Neuronal stem cell (in vitro differentiated cells): ENCODE measurements at regions not wholly inside any gene's neighbourhood (a gene's known extent, or its start where the extent isn't known, plus 50 kb on each side); places are given as distances from the start of the nearest gene placed in this dataset.

ENCODE experiments used
- DNase-seq: peaks from one replicate; pipeline ENCODE4 v3.0.0-alpha.2; 2013; ENCODE audit warnings: low spot score
- H2AFZ ChIP-seq: one replicate; pipeline ENCODE4 v1.6.1; 2013; ENCODE audit warnings: mild to moderate bottlenecking, low read length, inconsistent platforms
- H2AK5ac ChIP-seq: 2 replicates; pipeline ENCODE4 v1.6.1; 2013; ENCODE audit warnings: low read depth, mild to moderate bottlenecking, inconsistent platforms, low read length, moderate library complexity, mixed read lengths
- H2BK120ac ChIP-seq: 2 replicates; pipeline ENCODE4 v1.6.1; 2013; ENCODE audit warnings: low read depth, mild to moderate bottlenecking, inconsistent platforms, low read length, moderate library complexity, mixed read lengths
- H2BK12ac ChIP-seq: one replicate; pipeline ENCODE4 v1.6.1; 2013; ENCODE audit warnings: low read length, inconsistent platforms
- H2BK15ac ChIP-seq: 2 replicates; pipeline ENCODE4 v1.6.1; 2013; ENCODE audit warnings: mild to moderate bottlenecking, low read length, inconsistent platforms, mixed read lengths
- H2BK5ac ChIP-seq: one replicate; pipeline ENCODE4 v1.6.1; 2013; ENCODE audit warnings: inconsistent platforms, mild to moderate bottlenecking, low read length, moderate library complexity
- H3K14ac ChIP-seq: one replicate; pipeline ENCODE4 v1.6.1; 2013; ENCODE audit warnings: low read length, inconsistent platforms
- H3K18ac ChIP-seq: 2 replicates; pipeline ENCODE4 v1.6.1; 2013; ENCODE audit warnings: low read length, inconsistent platforms
- H3K23ac ChIP-seq: 2 replicates; pipeline ENCODE4 v1.6.1; 2013; ENCODE audit warnings: low read depth, mild to moderate bottlenecking, mixed read lengths, low read length, inconsistent platforms; ENCODE audit not compliant: poor library complexity
- H3K27ac ChIP-seq: replicated peaks from 3 replicates; pipeline ENCODE4 v1.5.1; 2013; ENCODE audit warnings: low read length, inconsistent platforms
- H3K27me3 ChIP-seq, 3 experiments: 2 replicates each; pipeline ENCODE4 v1.6.1; 2013; ENCODE audit warnings: low read length in 3 of 3, mild to moderate bottlenecking in 2 of 3, inconsistent platforms in 1 of 3, low read depth in 1 of 3, mixed read lengths in 1 of 3, moderate library complexity in 1 of 3; ENCODE audit not compliant: control insufficient read depth in 3 of 3, insufficient read depth in 3 of 3
- H3K36me3 ChIP-seq, 2 donors: replicated peaks in 1 of 2; 2 replicates each; pipeline ENCODE4 v1.6.1; 2013; ENCODE audit warnings: low read length in 2 of 2; ENCODE audit not compliant: control insufficient read depth in 2 of 2, insufficient read depth in 2 of 2
- H3K4ac ChIP-seq: 2 replicates; pipeline ENCODE4 v1.6.1; 2013; ENCODE audit warnings: inconsistent platforms, mild to moderate bottlenecking, low read length, moderate library complexity
- H3K4me1 ChIP-seq, 2 donors: 1 replicate in 1 of 2; 2 replicates in 1 of 2; pipeline ENCODE4 v1.6.1; 2013; ENCODE audit warnings: low read length in 2 of 2, low read depth in 1 of 2; ENCODE audit not compliant: control insufficient read depth in 2 of 2, insufficient read depth in 1 of 2
- H3K4me2 ChIP-seq: one replicate; pipeline ENCODE4 v1.6.1; 2013; ENCODE audit warnings: mild to moderate bottlenecking, low read length, inconsistent platforms; ENCODE audit not compliant: insufficient read depth, poor library complexity, severe bottlenecking
- H3K4me3 ChIP-seq, 2 donors: 2 replicates each; pipeline ENCODE4 v1.5.1; 2013; ENCODE audit warnings: low read length in 2 of 2, mild to moderate bottlenecking in 2 of 2, inconsistent platforms in 1 of 2, moderate library complexity in 1 of 2
- H3K79me1 ChIP-seq: one replicate; pipeline ENCODE4 v1.6.1; 2013; ENCODE audit warnings: low read depth, mild to moderate bottlenecking, inconsistent platforms, low read length, moderate library complexity
- H3K9ac ChIP-seq: one replicate; pipeline ENCODE4 v1.6.1; 2013; ENCODE audit warnings: mild to moderate bottlenecking, low read depth, low read length, inconsistent platforms; ENCODE audit not compliant: poor library complexity
- H3K9me3 ChIP-seq, 2 donors: replicated peaks in 1 of 2; 2 replicates each; pipeline versions ENCODE3 to v1.6.1; 2013; ENCODE audit warnings: low read length in 2 of 2, mild to moderate bottlenecking in 2 of 2, inconsistent platforms in 1 of 2, low read depth in 1 of 2, mixed read lengths in 1 of 2, moderate library complexity in 1 of 2; ENCODE audit not compliant: control insufficient read depth in 2 of 2, insufficient read depth in 1 of 2
- H4K8ac ChIP-seq: one replicate; pipeline ENCODE4 v1.6.1; 2013; ENCODE audit warnings: low read depth, mild to moderate bottlenecking, inconsistent platforms, low read length, moderate library complexity
- H4K91ac ChIP-seq: one replicate; pipeline ENCODE4 v1.6.1; 2013; ENCODE audit warnings: low read length, low read depth, mild to moderate bottlenecking, inconsistent platforms; ENCODE audit not compliant: poor library complexity
- WGBS, 2 donors: extraction: QIAGEN DNeasy Blood & Tissue Kit; methylation state at CpG; one replicate each; pipeline ENCODE4 v1.1.7; 2013; ENCODE audit warnings: missing lambda C conversion rate in 2 of 2, mixed read lengths in 1 of 2; ENCODE audit not compliant: insufficient read length in 2 of 2, insufficient replicate concordance in 1 of 2; ENCODE audit errors: extremely low coverage in 2 of 2; 5-methylcytosine and 5-hydroxymethylcytosine counted together

GRCh38 chr4:3660086-3660927, 105.9 kb upstream of the ADRA2C start:
- Histone ChIP-seq H2BK15ac (peak overlapping the region; percentile 42), H3K9ac (peak overlapping the region; percentile 91), H3K14ac (peak overlapping the region; percentile 94), H3K36me3 (no peaks in the 10 kb centered on the region), H3K9me3 (peaks cover 0 to 2% of the 10 kb centered on the region in 2 donors), H3K27me3 (peaks cover 0 to 52% (median 2%) of the 10 kb centered on the region in 3 experiments), H3K79me1 (no peaks in the 10 kb centered on the region), H3K23ac (peak overlapping the region; percentile 78), H3K4me2 (no peak overlapping the region), H3K4ac (no peak overlapping the region), H2BK5ac (peak overlapping the region; percentile 89), H4K8ac (peak overlapping the region; percentile 70), H3K27ac (no peak overlapping the region), H2BK12ac (peak overlapping the region; percentile 30), H3K4me3 (peak overlapping the region in 1 of 2 donors; percentile 42), H2AK5ac (peak overlapping the region; percentile 74), H2BK120ac (peak overlapping the region; percentile 62), H3K4me1 (peaks cover 11 to 27% of the 10 kb centered on the region in 2 donors), H3K18ac (peak overlapping the region; percentile 89), H2AFZ (no peak overlapping the region), H4K91ac (no peak overlapping the region)
- 100% methylated on average over 1 of the region's 23 CpGs; no CpG with 5 or more reads in 1 of the 2 donors for WGBS, 2 donors
- DNase-seq, result peak; percentile 29

GRCh38 chr4:3659131-3659530, 107.1 kb upstream of the ADRA2C start:
- Histone ChIP-seq H3K9ac (no peak overlapping the region), H3K36me3 (no peaks in the 10 kb centered on the region), H3K23ac (no peak overlapping the region), H3K14ac (no peak overlapping the region), H3K27ac (no peak overlapping the region), H2BK5ac (no peak overlapping the region), H4K91ac (no peak overlapping the region), H2BK12ac (no peak overlapping the region), H2AFZ (no peak overlapping the region), H3K27me3 (peaks cover 0 to 56% (median 2%) of the 10 kb centered on the region in 3 experiments), H3K9me3 (peaks cover 0 to 2% of the 10 kb centered on the region in 2 donors), H3K4me1 (peaks cover 11 to 29% of the 10 kb centered on the region in 2 donors), H2AK5ac (peak overlapping the region; percentile 74), H3K79me1 (no peaks in the 10 kb centered on the region), H3K4ac (no peak overlapping the region), H3K4me3 (no peak overlapping the region), H2BK15ac (peak overlapping the region; percentile 42), H4K8ac (no peak overlapping the region), H3K4me2 (no peak overlapping the region), H2BK120ac (no peak overlapping the region), H3K18ac (peak overlapping the region; percentile 65)
- no CpG with 5 or more reads among the region's 9 CpGs for whole genome bisulfite sequencing, 2 donors
- no peak for DNase-seq

GRCh38 chr4:3658530-3658913, 107.7 kb upstream of the ADRA2C start:
- Histone ChIP-seq H3K36me3 (no peaks in the 10 kb centered on the region), H3K9ac (no peak overlapping the region), H2BK120ac (no peak overlapping the region), H4K91ac (no peak overlapping the region), H3K4me3 (no peak overlapping the region), H3K4me2 (no peak overlapping the region), H3K27ac (no peak overlapping the region), H3K23ac (no peak overlapping the region), H3K27me3 (peaks cover 0 to 56% (median 2%) of the 10 kb centered on the region in 3 experiments), H2BK5ac (peak overlapping the region; percentile 83), H2BK12ac (peak overlapping the region; percentile 82), H3K79me1 (no peaks in the 10 kb centered on the region), H3K4ac (no peak overlapping the region), H2AFZ (no peak overlapping the region), H2AK5ac (peak overlapping the region; percentile 10), H3K18ac (peak overlapping the region; percentile 32), H3K14ac (no peak overlapping the region), H3K4me1 (peaks cover 11 to 29% of the 10 kb centered on the region in 2 donors), H3K9me3 (peaks cover 0 to 2% of the 10 kb centered on the region in 2 donors), H4K8ac (no peak overlapping the region), H2BK15ac (peak overlapping the region; percentile 1)
- DNase-seq, result no peak
- no CpG with 5 or more reads among the region's 12 CpGs for WGBS, 2 donors

DNA sequence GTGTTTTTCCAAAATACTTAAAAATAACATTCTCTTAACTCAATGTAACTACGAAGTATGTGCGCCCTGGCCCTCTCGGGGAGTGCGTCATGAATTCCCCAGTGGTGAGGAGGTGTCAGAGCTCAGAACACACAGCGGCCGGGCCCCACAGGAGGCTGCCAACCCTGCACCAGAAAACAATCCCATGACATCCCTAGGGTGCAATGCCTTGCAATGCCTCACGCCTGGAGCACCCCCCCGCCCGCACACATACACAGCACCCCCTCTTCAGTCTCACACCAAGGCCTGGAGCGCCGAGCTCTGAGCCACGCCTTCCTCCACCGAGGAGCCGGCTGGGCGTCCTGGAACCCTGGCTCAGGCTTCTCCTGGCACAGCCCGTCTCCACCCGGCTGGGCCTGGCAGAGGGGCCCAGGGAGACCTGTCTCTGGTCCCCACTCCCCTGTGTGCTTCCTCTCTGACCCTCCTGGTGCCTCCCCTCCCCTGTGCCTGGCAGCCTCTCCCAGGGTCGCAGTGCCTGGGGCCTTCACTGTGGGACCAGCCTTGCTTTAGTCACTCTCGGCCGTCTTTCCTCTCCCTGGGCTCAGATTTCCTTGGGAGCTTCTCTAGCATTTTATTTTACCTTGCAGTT, 108.2 kb upstream of the ADRA2C start:
- no peak overlapping the region for H2BK12ac ChIP-seq
- H2BK120ac ChIP-seq, result no peak overlapping the region
- no peak overlapping the region for H3K4me2 ChIP-seq
- H2AK5ac ChIP-seq, result peak overlapping the region; percentile 10
- H3K79me1 ChIP-seq, result no peaks in the 10 kb centered on the region
- H3K9me3 ChIP-seq, result peaks cover 0 to 2% of the 10 kb centered on the region in 2 donors
- no peak overlapping the region for H4K8ac ChIP-seq
- peak overlapping the region; percentile 1 for H2BK15ac ChIP-seq
- no peak overlapping the region for H3K9ac ChIP-seq
- WGBS, 2 donors, result no CpG with 5 or more reads among the region's 20 CpGs
- no peak overlapping the region for H3K4me3 ChIP-seq
- H2BK5ac ChIP-seq, result peak overlapping the region; percentile 83
- peaks cover 0 to 52% (median 0%) of the 10 kb centered on the region in 3 experiments for H3K27me3 ChIP-seq
- H3K4me1 ChIP-seq, result peaks cover 11 to 27% of the 10 kb centered on the region in 2 donors
- DNase-seq, result no peak
- H3K27ac ChIP-seq, result no peak overlapping the region
- H3K4ac ChIP-seq, result no peak overlapping the region
- no peak overlapping the region for H3K14ac ChIP-seq
- H2AFZ ChIP-seq, result no peak overlapping the region
- no peak overlapping the region for H3K23ac ChIP-seq
- H4K91ac ChIP-seq, result no peak overlapping the region
- H3K18ac ChIP-seq, result no peak overlapping the region
- no peaks in the 10 kb centered on the region for H3K36me3 ChIP-seq
